HG03575 (cell line): ENCODE measurements at regions not wholly inside any gene's neighbourhood (a gene's known extent, or its start where the extent isn't known, plus 50 kb on each side); places are given as distances from the start of the nearest gene placed in this dataset.
"Not testable (repeated sequence)": the region's sequence is repeated elsewhere in the genome, so short reads cannot be mapped to it uniquely, and the experiment has no call there.

Experiments
- ATAC-seq: cut with Tn5 transposase; IDR thresholded peaks from one replicate; pipeline ENCODE4 v1.9.1; 2021; ENCODE audit not compliant: unreplicated experiment, insufficient number of reproducible peaks, low FRiP score; ENCODE audit errors: extremely low read depth

DNA sequence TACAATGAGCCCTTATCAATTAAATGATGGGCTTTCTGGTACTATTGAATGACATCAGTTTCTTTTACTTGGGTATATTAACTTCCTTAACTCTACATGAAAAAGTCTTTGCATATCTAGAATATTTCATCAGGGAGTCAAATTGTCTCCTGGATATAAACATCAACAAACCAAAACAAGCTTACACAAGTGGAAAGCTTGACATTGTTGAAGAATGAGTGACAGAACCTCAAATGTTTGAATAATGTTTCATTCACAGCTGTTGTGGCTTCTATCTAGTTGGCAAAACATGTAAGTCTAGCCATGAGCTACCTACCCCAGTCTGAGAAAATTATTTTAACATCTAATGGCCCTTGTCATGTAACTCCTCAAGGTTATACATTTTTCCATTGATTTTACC is 604.8 kb upstream of the ADAMTS5 start:
- ATAC-seq = no peak

DNA sequence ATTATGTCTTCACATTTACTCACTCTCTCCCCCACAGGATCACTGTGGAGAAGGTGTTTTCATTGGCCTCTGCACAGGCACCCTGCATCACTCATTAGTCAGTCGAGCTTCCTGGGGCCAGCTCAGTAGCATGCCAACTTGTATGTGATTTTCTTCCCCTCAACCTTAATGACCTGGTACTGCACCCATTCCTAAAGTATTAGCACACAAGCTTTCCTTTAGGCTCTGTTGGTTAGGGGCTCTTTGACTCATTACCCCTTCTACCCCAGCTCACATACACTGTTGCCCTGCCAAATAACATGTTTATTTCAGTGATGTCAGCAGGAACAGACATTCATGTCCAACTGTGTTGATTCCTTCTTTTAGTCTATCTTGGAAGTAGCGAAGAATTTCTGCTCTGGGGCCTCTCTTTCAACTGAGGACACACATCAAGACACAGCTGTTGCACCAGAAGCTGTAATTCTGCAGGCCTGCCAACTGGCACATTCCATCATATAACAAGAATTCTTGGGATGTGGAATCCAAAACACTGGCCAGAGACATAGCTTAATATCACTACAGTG is 603.5 kb upstream of the ADAMTS5 start:
- ATAC-seq = no peak

DNA sequence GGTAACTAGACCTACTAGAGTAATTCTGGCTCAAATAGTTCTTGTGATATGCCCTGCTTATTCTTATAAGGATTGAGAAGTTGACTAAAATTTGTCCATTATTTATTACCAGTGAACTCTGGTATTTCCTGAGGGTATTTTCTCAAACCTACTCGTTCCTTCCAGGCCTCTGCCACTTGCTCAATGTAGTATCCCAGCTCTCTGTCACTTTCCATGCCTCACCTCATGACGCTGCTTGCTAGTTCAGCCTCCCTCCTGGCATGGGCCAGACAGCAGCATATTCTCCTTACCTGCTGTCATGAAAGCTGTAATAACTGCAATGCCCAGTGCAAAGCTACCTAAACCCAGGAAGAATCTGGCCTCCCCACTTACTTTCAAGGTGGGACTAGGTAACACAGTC is 602.9 kb upstream of the ADAMTS5 start:
- no peak for ATAC-seq

DNA sequence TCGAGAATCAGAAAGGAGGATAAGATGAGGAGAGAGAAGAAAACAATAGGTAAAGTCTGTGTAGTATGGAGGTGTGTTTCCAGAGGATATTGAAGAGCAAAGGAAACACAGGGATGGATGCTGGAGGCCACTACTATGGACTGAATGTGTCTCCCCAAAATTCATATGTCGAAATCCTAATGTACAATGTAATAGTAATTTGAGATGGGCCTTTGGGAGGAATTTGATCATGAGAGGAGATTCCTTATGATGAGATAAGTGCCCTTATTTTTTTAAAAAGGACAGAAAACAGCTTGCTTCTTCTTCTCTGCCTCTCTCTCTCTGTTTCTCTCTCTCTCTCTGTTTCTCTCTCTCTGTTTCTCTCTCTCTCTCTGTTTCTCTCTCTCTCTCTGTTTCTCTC is 602.2 kb upstream of the ADAMTS5 start:
- ATAC-seq = no peak

DNA sequence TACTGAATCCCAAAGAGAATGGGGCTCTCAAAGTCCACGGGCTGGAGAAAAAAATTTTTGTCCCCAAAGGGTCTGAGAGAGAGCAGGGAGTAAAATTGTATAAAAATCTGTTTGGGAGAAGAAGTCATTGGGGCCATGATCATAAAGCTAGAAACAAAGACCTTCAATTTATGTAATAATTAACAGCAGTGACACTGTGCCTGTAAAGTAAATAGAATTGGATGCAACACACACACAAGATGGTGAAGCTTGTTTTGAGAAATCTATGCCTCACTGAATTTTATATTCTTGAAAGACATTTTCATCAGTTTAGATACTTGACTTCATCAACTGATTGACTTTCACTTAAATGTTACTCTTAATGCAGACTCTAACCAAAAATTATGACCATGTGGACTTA is 600.5 kb upstream of the ADAMTS5 start:
- ATAC-seq = no peak

DNA sequence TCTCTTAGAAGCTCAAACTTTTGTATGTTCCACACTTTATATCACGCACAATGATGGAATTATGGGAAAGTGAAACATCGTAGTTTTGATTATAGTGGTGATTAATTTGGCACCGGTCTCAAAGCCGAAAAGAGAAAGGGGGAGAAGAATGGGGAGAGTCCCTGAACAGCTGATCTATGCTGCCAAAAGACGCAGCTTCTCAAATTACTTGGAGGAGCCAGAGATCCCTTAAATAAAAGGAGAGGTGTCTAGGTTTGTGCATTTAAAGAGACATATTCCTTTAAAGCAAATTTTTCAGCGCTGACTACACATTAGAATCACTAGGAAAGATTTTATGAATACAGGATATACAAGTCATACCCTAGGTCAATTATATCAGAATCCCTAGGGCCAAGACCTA is 599.6 kb upstream of the ADAMTS5 start:
- ATAC-seq = no peak

DNA sequence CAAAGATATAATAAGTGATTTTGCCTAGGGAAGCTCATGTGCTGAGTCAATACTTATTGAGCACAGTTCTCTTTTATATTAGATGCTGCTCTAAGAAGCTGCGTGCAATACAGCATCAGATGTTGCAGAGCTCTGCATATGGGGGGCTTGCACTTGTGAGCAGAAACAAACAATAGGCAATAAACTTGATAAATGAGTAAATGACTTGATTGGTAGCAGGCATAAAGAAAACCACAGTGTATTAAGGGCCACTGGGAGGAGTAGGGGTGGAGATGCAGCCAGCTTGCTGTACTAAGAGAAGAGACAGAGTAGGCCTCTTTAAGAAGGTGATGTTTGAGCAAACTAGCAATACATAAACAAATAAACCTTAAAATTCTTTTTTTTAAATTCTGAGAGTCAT is 598.5 kb upstream of the ADAMTS5 start:
- ATAC-seq = no peak

DNA sequence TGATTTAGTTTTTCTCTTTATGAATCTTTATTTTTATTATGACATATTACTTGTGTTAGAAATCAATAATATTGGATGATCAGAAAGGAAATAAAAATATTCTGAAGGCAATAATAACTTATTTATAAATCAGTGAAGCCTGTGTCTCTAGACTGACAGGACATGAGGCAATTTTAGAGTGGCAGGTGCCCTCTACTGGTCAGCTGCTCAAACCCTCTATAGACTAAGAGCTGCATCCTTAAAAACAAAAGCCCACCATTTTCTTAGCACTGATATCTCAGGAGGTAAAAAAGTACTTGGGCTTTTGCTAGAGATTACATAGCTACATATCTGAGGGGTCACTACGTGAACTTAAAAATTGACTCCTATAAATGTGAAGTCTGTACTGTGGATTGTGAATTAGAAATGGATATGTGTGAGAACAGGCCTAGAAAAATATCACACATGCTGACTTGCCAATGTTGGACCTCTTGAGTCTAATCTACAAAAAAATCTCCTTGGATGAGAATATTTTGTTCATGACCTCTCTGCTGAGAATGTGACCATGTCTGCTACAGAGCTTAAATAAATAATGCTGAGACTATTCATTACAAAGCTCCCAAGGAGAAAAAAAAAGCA is 597.9 kb upstream of the ADAMTS5 start:
- ATAC-seq = no peak

DNA sequence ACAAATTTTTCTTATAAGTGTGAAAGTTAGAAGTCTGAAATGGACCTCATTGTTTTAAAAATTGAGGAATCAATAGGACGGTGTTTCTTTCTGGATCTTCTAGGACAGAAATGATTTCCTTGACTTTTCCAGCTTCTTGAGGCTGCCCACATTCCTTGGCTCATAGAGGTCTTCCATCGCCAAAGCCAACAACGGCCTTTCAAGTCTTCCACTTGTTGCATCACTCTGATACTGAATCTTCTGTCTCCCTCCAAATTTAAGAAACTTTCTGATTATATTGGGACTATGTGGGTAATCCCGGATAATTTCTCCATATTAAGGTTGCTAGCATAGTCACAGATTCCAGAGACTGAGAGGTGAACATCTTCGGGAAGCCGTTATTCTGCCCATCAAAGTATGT is 595.4 kb upstream of the ADAMTS5 start:
- ATAC-seq = no peak

DNA sequence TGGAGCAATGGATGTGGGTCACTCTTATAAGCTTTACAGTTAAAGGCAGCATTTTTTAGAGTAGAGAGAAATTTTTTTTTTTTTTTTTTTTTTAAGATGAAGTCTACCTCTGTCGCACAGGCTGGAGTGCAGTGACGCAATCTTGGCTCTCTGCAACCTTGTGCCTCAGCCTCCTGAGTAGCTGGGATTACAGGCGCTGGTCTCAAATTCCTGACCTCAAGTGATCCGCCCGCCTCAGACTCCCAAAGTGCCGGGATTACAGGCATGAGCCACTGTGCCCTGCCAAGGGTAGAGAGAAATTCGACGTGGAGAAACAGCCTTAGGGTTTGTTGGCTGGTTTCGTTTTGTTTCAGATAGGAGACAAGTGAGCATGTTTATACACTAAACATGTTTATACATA is 594.2 kb upstream of the ADAMTS5 start:
- ATAC-seq = no peak

DNA sequence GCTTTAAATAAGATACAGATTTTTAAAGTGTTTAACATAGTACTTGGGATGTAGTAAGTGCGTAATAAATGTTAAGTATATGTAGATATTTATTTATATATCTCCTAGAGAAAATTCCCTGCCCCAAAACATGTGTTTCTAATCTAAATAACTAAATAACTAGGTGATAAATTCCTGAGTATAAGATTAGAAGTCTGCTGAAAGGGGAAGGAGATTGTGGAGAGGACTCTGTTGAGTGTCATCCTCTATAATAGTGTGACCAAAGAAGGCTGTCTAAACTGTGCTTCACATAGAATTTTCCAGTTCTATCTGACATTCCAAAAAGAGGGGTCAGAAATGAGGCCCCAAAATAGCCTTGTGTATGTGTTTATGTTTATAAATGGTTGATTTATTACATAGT is 590.5 kb upstream of the ADAMTS5 start:
- no peak for ATAC-seq

DNA sequence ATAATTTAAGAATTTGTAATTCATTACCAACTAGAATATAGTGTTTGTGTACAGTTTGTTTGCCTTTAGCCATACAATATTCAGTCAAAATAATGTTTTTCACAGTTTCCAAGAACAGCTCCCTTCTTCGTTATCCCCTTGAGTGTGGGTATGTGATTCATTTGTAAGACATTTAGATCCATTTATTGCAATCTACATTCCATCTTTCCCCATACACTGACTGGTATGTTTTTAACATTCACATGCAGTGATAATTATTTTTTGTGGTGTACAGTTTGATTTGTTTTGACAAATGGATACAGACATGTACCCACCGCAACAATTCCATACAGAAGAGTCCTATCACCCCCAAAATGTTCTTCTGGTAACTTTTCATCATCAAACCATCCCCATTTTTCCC is 589.1 kb upstream of the ADAMTS5 start:
- ATAC-seq = no peak

DNA sequence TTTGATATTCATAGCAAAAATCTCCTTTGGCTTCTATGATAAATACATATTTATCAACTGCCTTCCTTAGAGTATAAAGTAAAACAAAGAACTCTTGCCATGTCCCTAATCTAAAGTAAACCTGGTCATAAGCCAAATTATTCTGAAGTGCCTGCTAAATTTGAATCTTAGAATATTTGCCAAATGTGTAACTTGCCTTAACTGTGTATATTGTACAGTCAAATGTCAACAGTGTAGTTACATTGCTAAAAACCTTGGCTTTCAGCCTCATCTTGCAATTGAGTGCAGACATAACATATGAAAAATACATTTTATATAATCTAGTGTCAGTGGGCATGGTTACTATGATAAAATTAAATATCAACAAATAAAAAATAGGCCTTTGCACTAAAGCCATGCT is 583.4 kb upstream of the ADAMTS5 start:
- ATAC-seq = no peak

DNA sequence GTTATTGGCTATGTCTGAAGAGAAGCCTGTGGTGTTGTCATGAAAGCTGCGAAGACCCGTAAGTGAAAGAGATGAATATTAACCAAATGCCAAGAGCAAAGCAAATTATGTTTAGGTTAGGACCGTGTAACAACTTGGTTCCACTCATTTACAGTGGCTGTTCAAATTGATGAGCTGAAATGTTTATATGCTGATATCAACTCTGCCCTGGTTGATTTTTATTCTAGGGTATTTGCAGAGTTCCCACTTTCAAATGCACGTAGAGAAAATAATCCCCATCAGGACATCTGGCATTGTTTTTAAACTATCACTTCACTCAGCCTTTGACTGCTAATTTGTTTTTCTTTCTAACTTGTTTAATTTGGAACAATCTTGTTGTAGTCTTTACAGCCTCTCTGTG is 581.6 kb upstream of the ADAMTS5 start:
- no peak for ATAC-seq

DNA sequence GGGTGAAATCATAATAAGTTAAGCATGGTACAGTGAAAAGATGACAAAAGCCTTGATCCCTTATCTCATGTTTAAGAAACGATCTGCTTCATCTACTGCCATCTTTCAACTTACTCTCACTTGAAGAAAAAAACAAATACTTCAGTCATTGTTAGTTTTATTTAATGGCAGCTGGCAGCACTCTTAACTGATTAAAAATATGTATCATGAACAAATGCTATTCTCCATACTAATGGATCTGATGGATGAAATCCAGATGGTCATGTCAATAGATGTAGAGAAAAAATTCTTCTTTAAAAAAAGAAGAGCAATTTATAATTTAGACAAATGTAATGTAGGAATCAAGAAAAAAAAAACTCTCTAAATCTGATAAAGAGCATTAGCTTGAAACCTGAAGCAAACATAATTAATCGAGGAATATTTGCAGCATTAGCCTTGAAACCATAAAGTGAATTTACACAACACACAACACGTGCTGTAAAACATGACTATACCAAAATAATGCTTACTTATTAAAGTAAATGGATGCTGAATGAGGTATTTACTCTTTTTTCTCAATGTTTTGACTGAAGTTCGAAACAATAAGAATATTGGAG is 579.0 kb upstream of the ADAMTS5 start:
- ATAC-seq = no peak

DNA sequence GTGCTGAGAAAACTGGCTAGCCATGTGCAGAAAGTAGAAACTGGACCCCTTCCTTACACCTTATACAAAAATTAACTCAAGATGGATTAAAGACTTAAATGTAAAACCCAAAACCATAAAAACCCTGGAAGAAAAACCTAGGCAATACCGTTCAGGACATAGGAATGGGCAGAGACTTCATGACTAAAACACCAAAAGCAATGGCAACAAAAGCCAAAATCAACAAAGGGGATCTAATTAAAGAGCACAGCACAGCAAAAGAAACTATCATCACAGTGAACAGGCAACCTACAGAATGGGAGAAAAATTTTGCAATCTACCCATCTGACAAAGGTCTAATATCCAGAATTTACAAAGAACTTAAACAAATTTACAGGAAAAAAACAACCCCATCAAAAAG is 575.2 kb upstream of the ADAMTS5 start:
- ATAC-seq = not testable (repeated sequence)

DNA sequence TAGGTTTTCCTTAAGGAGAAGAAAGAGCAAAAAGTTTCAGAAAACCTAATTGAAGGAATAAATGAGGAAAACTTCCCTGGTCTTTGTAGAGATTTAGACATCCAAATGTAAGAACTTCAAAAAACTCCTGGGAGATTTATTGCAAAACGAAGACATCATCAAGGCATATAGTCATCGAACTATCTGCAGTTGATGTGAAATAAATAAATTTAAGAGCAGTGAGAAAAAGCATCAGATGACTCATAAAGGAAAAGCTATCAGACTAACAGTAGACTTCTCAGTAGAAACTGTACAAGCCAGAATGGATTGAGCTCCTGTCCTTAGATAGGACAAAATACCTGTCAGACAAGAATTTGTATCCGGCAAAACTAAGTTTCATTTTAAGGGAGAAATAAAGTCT is 569.4 kb upstream of the ADAMTS5 start:
- ATAC-seq = no peak

DNA sequence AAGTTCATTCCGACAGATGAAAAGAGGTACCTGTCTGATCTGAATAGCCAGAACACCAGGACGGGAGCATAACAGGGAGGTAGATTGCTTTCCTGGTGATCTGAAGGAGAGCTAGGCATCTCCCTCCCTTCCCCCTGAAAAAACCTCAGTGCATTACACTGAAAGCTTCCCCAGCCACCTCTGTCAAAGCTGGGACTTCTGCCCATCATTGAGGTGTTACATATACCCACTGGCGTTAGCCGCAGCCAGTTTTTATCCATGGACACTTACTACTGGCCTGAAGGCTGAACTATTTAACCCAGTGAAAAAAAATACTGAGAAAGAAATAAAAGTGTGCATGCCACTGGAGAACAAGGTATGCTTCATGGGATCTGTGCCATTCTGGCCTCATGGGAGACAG is 568.3 kb upstream of the ADAMTS5 start:
- no peak for ATAC-seq

DNA sequence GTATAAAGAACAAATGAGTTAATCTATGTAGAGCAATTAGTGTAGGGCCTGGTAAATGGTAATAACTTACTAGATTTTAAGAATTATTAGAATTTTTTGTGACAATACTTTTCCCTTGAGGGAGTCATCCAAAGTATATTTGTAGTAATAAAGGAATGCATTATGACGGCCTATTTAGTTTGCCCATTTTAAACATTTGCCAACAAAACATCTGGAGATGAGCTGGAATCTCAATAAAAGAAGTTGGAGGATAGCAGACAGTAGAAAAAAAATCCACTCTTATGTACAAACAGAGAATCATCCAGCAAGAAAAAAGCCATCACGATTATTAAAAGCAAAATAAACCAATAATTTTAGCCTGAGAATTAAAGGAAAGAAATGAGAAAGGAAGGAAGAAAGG is 567.3 kb upstream of the ADAMTS5 start:
- ATAC-seq = no peak

DNA sequence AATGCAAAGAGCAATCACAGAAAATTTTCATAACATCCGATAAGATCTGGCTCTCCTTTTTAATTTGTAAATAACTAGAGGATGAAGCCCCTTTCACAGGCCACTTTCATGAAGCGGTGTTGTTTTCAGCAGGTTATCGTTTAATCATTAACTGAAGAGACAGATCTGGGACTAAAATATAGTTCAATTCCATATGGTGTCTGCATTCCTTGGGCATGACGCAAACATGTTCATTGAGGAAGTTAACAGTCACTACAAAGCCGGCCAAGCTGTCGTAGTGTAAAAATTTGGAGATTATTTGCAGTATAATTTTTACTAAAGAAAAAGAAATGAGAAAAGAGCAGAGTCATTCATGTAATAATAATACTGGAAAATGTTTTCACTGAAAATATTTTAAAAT is 565.2 kb upstream of the ADAMTS5 start:
- ATAC-seq = no peak

DNA sequence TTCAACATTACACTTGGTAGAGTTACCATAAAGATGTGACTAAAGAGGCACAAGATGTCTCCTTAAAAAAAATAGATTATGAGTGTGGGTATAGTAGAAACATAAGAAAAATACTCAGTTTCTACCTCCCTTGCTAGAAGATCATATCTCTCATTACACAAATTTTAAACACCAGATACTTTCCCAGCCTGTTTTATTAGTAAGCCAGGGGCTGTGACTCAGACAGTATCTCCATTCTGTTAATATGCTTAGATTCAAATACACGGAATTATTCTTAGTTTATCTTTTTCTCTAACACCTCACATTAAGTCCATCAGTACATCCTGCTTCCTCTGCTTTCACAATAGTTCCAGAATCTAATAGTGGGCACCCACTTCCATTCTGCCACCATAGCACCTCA is 561.8 kb upstream of the ADAMTS5 start:
- ATAC-seq = no peak
